ENCODE measurements at regions not wholly inside any gene's neighbourhood (a gene's known extent, or its start where the extent isn't known, plus 50 kb on each side); places are given as distances from the start of the nearest gene placed in this dataset.

- H3K4me3 ChIP-seq (ENCODE audit: low read depth, low read length): no peak overlapping the region
- DNase-seq (ENCODE audit: low read depth): no peak
- TF ChIP-seq CTCF (IDR thresholded peaks at IDR 0.05; ENCODE audit: insufficient read depth, low read depth, low read length, missing control alignments): no peak
These were observed 134.8 kb upstream of the NTM start for GRCh38 chr11:131235328-131236298.

DNA sequence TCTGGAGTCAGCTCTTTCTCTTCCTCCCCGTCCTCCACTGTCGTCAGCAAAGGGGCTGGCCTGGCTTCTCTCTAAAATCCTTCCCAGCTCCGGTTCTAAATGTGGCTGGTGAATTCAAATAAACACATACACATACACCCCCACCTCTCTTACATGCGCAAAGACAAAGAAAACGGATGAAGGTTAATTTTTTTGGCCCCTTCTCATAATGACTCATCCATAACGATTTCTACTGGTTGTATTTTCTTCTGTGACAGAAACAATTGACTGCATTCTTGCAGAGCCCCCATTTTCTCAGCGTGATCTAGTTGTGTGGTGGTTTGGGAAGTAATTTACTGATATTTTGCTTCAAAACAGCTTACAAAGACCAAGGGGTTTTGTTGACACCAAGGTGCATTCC, 130.0 kb upstream of the NTM start:
- H3K4me3 ChIP-seq (ENCODE audit: low read depth, low read length): no peak overlapping the region
- no peak for TF ChIP-seq CTCF (IDR thresholded peaks at IDR 0.05; ENCODE audit: insufficient read depth, low read depth, low read length, missing control alignments)
- DNase-seq (ENCODE audit: low read depth): no peak

GRCh38 chr11:131242476-131243000, 127.9 kb upstream of the NTM start:
- no peak overlapping the region for H3K4me3 ChIP-seq (ENCODE audit: low read depth, low read length)
- no peak for TF ChIP-seq CTCF (IDR thresholded peaks at IDR 0.05; ENCODE audit: insufficient read depth, low read depth, low read length, missing control alignments)

DNA sequence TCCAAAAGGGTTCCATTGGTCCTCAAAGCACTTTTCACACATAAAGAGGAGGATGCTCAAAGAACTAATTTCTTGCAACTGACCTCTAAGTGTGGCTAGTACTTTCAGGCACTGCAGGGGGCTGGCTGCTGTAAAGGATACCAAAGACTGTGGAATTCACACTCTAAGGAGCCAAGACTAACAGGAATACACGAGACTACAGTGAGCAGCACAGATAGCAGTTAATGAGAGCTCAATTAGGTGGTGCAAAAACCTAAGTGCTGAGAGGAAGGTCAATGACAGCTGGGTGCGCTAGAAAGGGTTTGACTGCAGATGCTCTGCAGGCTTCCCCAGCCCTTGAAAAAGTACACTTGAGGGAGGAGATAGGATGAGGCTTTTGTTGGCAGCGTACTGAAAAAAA, 124.3 kb upstream of the NTM start:
- H3K4me3 ChIP-seq (ENCODE audit: low read depth, low read length): no peak overlapping the region
- no peak for DNase-seq (ENCODE audit: low read depth)
- no peak for TF ChIP-seq CTCF (IDR thresholded peaks at IDR 0.05; ENCODE audit: insufficient read depth, low read depth, low read length, missing control alignments)

More at GRCh38 chr11:131242476-131243000, 127.9 kb upstream of the NTM start:
- DNase-seq (ENCODE audit: low read depth): no peak

GRCh38 chr11:131246663-131247062, 123.8 kb upstream of the NTM start:
- H3K4me3 ChIP-seq (ENCODE audit: low read depth, low read length): no peak overlapping the region
- DNase-seq (ENCODE audit: low read depth): peak; percentile 23
- TF ChIP-seq CTCF (IDR thresholded peaks at IDR 0.05; ENCODE audit: insufficient read depth, low read depth, low read length, missing control alignments): peak; percentile 58

- no peak for DNase-seq (ENCODE audit: low read depth)
- no peak overlapping the region for H3K4me3 ChIP-seq (ENCODE audit: low read depth, low read length)
- TF ChIP-seq CTCF (IDR thresholded peaks at IDR 0.05; ENCODE audit: insufficient read depth, low read depth, low read length, missing control alignments): no peak
These were observed 121.8 kb upstream of the NTM start for GRCh38 chr11:131248588-131248987.
